ENCODE measurements at regions not wholly inside any gene's neighbourhood (a gene's known extent, or its start where the extent isn't known, plus 50 kb on each side); places are given as distances from the start of the nearest gene placed in this dataset.

DNA sequence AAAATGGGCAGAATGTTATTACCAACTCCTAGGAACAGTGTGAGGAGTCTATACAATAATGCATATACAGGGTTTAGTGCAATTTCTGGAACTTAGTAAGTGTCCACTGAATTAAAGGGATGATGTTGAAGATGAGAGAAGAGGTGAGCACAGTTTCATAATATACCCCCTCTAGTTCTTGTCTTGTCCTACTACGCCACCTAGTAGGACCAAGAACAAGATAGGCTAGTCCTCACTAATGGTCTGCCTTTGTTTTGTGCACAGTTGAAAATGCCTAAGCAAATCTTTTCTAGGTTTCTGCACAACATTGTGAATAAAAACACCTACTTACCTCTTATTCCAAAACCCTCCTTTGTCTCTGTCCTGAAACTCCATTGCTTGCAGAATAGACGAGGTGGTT is 670.2 kb downstream of the CDH8 start:
- TF ChIP-seq, protein P1, sequence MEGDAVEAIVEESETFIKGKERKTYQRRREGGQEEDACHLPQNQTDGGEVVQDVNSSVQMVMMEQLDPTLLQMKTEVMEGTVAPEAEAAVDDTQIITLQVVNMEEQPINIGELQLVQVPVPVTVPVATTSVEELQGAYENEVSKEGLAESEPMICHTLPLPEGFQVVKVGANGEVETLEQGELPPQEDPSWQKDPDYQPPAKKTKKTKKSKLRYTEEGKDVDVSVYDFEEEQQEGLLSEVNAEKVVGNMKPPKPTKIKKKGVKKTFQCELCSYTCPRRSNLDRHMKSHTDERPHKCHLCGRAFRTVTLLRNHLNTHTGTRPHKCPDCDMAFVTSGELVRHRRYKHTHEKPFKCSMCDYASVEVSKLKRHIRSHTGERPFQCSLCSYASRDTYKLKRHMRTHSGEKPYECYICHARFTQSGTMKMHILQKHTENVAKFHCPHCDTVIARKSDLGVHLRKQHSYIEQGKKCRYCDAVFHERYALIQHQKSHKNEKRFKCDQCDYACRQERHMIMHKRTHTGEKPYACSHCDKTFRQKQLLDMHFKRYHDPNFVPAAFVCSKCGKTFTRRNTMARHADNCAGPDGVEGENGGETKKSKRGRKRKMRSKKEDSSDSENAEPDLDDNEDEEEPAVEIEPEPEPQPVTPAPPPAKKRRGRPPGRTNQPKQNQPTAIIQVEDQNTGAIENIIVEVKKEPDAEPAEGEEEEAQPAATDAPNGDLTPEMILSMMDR (IDR thresholded peaks at IDR 0.05; ENCODE audit: insufficient read depth, low read depth, low read length) = no peak
- DNase-seq (ENCODE audit: low read depth) = no peak
- H3K4me3 ChIP-seq (ENCODE audit: low read depth, low read length) = no peak overlapping the region

DNA sequence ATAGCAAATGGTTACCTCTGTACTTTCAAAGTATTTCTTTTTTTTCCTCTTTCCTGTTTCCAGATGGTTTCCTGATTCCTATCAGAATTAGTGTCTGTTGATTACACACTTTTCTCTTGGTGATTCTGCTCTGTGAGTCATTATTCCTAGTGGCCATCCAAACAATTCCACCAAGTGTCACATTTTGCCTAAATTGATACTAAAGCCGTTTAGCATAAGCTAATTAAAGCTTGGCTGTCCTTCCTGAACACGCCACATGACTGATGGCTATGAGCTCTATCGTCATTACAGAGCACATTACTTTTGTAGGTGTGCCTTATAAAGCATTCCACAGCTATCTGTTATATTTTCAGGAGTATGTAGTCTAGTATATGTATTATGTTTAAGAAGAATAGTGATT is 671.2 kb downstream of the CDH8 start:
- TF ChIP-seq, protein P1 (IDR thresholded peaks at IDR 0.05; ENCODE audit: insufficient read depth, low read depth, low read length) = no peak
- DNase-seq (ENCODE audit: low read depth) = no peak
- H3K4me3 ChIP-seq (ENCODE audit: low read depth, low read length) = no peak overlapping the region

DNA sequence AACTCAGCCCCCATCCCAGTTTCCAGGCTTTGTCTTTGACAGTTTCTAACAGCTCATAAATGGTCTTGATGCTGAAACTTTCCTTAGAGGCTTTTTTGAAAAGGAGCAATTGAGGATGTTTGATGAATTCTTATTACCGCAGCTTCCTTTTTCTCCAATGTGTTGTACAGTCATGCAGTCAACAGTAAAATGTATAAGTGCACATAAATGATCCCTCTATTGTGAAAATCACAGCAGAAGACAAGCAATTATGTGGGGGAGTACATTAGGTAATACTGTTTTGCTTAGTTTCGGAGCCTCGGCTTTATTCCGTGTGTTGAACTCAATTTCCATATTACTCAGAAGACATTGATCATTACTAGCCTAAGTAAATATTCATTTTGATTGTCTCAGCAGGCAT is 673.7 kb downstream of the CDH8 start:
- TF ChIP-seq, protein P1 (IDR thresholded peaks at IDR 0.05; ENCODE audit: insufficient read depth, low read depth, low read length) = no peak
- DNase-seq (ENCODE audit: low read depth) = no peak
- no peak overlapping the region for H3K4me3 ChIP-seq (ENCODE audit: low read depth, low read length)

DNA sequence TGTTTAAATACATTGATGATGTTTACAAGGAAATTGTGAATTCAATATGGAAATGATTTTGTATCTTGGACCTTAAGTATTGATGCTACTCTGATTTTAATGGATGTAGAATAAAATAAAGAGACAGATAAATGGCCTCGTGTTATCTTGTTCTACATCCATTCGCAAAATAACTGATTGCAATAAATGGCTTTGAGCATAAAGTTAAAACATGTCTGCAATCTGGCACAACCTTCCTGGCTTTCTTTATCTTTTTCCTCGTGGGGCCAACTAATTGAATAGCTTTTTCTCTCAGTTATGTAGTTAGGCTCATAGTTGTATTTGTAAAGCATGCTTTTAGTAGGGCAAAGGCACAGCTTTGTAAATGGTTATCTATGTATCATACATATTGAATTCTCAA is 691.4 kb downstream of the CDH8 start:
- no peak for DNase-seq (ENCODE audit: low read depth)
- H3K4me3 ChIP-seq (ENCODE audit: low read depth, low read length) = no peak overlapping the region
- TF ChIP-seq, protein P1 (IDR thresholded peaks at IDR 0.05; ENCODE audit: insufficient read depth, low read depth, low read length) = no peak

DNA sequence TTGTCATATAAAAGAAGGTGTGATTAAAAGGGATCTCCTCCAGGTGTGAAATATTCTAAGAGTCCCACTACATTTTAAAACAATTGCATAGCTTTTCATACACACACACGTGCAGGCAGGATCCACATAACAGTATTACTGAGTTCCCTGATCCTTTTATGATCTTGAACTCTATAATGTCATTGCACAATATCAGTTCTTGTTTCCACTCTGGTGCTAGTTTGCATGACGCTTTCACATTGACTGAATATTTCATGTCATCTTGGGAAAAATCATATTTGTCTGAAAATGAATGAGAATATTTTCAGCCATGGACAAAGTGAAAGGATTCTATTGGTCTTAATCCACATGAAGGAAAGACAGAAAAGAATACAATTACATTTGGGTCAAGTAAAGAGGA is 703.8 kb downstream of the CDH8 start:
- no peak overlapping the region for H3K4me3 ChIP-seq (ENCODE audit: low read depth, low read length)
- no peak for DNase-seq (ENCODE audit: low read depth)
- TF ChIP-seq, protein P1 (IDR thresholded peaks at IDR 0.05; ENCODE audit: insufficient read depth, low read depth, low read length) = no peak

DNA sequence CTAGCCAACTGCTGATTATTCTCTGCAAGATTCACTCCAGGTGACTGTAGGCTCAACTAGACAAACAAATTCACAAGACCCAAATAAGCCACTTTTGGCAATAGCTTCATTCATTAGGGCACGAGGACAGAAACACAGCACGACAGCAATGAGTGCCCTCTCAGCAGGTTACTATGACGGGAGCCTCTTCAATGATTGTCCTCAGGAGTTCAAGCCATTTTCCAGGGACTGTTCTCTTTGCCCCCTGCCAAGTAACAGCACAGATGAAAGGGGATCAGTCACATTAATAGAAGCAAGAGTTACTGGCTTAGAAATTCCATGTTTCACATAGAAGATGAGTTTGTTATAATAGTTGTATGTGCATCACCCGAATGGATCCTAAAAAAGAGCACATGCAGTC is 712.2 kb downstream of the CDH8 start:
- TF ChIP-seq, protein P1 (IDR thresholded peaks at IDR 0.05; ENCODE audit: insufficient read depth, low read depth, low read length) = no peak

DNA sequence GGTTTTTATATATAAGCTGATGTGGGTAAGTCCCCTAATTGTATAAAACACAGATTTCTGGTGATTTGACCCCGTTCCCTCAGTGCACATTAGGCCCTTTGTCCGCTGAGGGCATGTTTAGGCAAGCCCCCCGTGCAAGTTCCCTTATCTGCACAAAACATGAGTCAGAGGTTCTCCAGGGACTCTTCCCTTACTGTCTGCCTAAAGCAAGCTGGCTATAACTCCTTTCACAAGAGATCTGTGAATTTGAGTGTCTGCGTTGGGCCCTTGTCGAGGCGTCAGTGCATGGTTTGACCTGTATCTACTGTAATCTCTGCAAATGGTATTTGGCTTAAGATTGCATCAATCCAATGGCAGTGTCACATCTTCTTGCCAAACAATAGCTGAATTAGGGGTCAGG is 712.8 kb downstream of the CDH8 start:
- H3K4me3 ChIP-seq (ENCODE audit: low read depth, low read length) = no peak overlapping the region
- TF ChIP-seq, protein P1 (IDR thresholded peaks at IDR 0.05; ENCODE audit: insufficient read depth, low read depth, low read length) = no peak
- DNase-seq (ENCODE audit: low read depth) = peak; percentile 4

More for the DNA sequence above, 712.2 kb downstream of the CDH8 start:
- no peak overlapping the region for H3K4me3 ChIP-seq (ENCODE audit: low read depth, low read length)
- DNase-seq (ENCODE audit: low read depth) = no peak

All from fibroblast of villous mesenchyme (primary cell).